Tibial nerve (tissue), 4 donors: ENCODE measurements at regions not wholly inside any gene's neighbourhood (a gene's known extent, or its start where the extent isn't known, plus 50 kb on each side); places are given as distances from the start of the nearest gene placed in this dataset.

Experiments used
- DNase-seq, 2 donors: peaks; one replicate each; pipeline ENCODE4 v3.0.0-alpha.2; 2019; ENCODE audit warnings: low spot score in 2 of 2
- H3K27ac ChIP-seq, 4 donors: fragments of 200-600 bp; sonication (generic) in 3 of 4; one replicate each; pipeline ENCODE4 v1.5.1; 2017 to 2019; ENCODE audit warnings: mild to moderate bottlenecking in 1 of 4
- H3K27me3 ChIP-seq, 2 donors: fragments of 200-600 bp; sonication (generic) in 1 of 2; one replicate each; pipeline versions ENCODE4 v1.5.1 to v1.6.0; 2017 to 2019
- H3K36me3 ChIP-seq, 3 donors: fragments of 200-600 bp; sonication (generic); one replicate each; pipeline ENCODE4 v1.5.1; 2018 to 2019
- H3K4me1 ChIP-seq, 4 donors: fragments of 200-600 bp; sonication (generic) in 3 of 4; one replicate each; pipeline ENCODE4 v1.5.1; 2017 to 2019
- H3K4me3 ChIP-seq, 4 donors: fragments of 200-600 bp; sonication (generic) in 3 of 4; one replicate each; pipeline ENCODE4 v1.5.1; 2017 to 2019; ENCODE audit warnings: mild to moderate bottlenecking in 1 of 4, moderate library complexity in 1 of 4
- H3K9me3 ChIP-seq, 4 donors: fragments of 200-600 bp; sonication (generic) in 3 of 4; one replicate each; pipeline ENCODE4 v1.5.1; 2017 to 2019
- EP300 ChIP-seq, 2 donors: sonication (generic); formaldehyde crosslinking; IDR thresholded peaks; one replicate each; pipeline ENCODE4 v1.6.1; 2017; ENCODE audit warnings: antibody characterized with exemption in 2 of 2, mild to moderate bottlenecking in 1 of 2
- POLR2A ChIP-seq, 2 donors: fragments of 450-650 bp; IDR thresholded peaks; one replicate each; pipeline ENCODE4 v1.6.1; 2017; ENCODE audit warnings: antibody characterized with exemption in 2 of 2, mild to moderate bottlenecking in 2 of 2, moderate library complexity in 2 of 2
- WGBS, 2 donors: methylation state at CpG; one replicate each; pipeline ENCODE4 v1.1.5; 2018; 5-methylcytosine and 5-hydroxymethylcytosine counted together
- TF ChIP-seq, protein P1 (sequence below), 5 experiments: fragments of 200-600 bp in 3 of 5; fragments of 450-650 bp in 2 of 5; sonication (generic) in 3 of 5; IDR thresholded peaks; one replicate each; pipeline ENCODE4 v1.5.1; 2016 to 2019; ENCODE audit warnings: antibody characterized with exemption in 5 of 5, mild to moderate bottlenecking in 3 of 5, moderate library complexity in 2 of 5

DNA sequence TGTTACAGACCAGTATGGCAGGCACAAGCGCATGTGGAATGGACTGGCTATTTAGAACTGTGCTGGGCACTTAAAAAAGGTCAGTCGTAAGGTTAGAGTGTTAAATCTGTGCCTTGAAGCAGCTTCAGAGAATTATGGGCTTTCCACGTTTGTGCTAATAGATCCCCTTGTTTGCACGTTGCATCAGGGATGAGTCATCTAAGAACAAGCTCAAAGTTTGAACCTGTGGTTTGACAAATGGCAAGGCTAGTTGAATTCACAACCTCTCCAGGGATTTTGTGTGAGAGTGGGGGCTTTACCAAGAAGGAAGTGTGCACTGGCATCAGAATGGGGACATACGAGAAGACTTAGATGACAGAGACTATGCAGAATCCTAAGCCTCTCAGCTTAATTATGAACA is 249.6 kb downstream of the IRX1 start:
- H3K9me3 ChIP-seq, result no peaks in the 10 kb centered on the region
- no peaks in the 10 kb centered on the region for H3K36me3 ChIP-seq
- no peak for DNase-seq
- 68 to 77% methylated on average over 5 of the region's 5 CpGs for WGBS, 2 donors
- no peaks in the 10 kb centered on the region for H3K27me3 ChIP-seq
- H3K4me3 ChIP-seq, result no peak overlapping the region
- no peak overlapping the region for H3K27ac ChIP-seq
- H3K4me1 ChIP-seq, result peaks cover 0 to 16% (median 0%) of the 10 kb centered on the region in 4 donors
- TF ChIP-seq POLR2A (IDR thresholded peaks at IDR 0.05) (no peak), EP300 (IDR thresholded peaks at IDR 0.05) (no peak)
- TF ChIP-seq, protein P1, sequence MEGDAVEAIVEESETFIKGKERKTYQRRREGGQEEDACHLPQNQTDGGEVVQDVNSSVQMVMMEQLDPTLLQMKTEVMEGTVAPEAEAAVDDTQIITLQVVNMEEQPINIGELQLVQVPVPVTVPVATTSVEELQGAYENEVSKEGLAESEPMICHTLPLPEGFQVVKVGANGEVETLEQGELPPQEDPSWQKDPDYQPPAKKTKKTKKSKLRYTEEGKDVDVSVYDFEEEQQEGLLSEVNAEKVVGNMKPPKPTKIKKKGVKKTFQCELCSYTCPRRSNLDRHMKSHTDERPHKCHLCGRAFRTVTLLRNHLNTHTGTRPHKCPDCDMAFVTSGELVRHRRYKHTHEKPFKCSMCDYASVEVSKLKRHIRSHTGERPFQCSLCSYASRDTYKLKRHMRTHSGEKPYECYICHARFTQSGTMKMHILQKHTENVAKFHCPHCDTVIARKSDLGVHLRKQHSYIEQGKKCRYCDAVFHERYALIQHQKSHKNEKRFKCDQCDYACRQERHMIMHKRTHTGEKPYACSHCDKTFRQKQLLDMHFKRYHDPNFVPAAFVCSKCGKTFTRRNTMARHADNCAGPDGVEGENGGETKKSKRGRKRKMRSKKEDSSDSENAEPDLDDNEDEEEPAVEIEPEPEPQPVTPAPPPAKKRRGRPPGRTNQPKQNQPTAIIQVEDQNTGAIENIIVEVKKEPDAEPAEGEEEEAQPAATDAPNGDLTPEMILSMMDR (IDR thresholded peaks at IDR 0.05), result no peak

GRCh38 chr5:3852161-3852916 is 256.7 kb downstream of the IRX1 start:
- Histone ChIP-seq H3K4me1 (no peaks in the 10 kb centered on the region), H3K9me3 (no peaks in the 10 kb centered on the region), H3K27ac (no peak overlapping the region), H3K36me3 (no peaks in the 10 kb centered on the region), H3K27me3 (no peaks in the 10 kb centered on the region), H3K4me3 (no peak overlapping the region)
- WGBS, 2 donors, result 77 to 80% methylated on average over 12 to 13 of the region's 13 CpGs
- TF ChIP-seq, protein P1 (IDR thresholded peaks at IDR 0.05), result no peak
- no peak for TF ChIP-seq POLR2A (IDR thresholded peaks at IDR 0.05)
- TF ChIP-seq EP300 (IDR thresholded peaks at IDR 0.05), result no peak
- no peak for DNase-seq

- Histone ChIP-seq H3K4me1 (no peaks in the 10 kb centered on the region), H3K27ac (no peak overlapping the region), H3K4me3 (no peak overlapping the region), H3K27me3 (no peaks in the 10 kb centered on the region), H3K36me3 (no peaks in the 10 kb centered on the region), H3K9me3 (no peaks in the 10 kb centered on the region)
- no peak for DNase-seq
- TF ChIP-seq, protein P1 (IDR thresholded peaks at IDR 0.05), result no peak
- 74 to 76% methylated on average over 11 of the region's 11 CpGs for WGBS, 2 donors
Measured at GRCh38 chr5:3853362-3853761, 257.7 kb downstream of the IRX1 start.

- no peak for DNase-seq
- Histone ChIP-seq H3K9me3 (no peaks in the 10 kb centered on the region), H3K4me3 (no peak overlapping the region), H3K36me3 (no peaks in the 10 kb centered on the region), H3K27ac (no peak overlapping the region), H3K4me1 (no peaks in the 10 kb centered on the region), H3K27me3 (no peaks in the 10 kb centered on the region)
- 68 to 71% methylated on average over 26 to 30 of the region's 30 CpGs for WGBS, 2 donors
- TF ChIP-seq EP300 (IDR thresholded peaks at IDR 0.05), result no peak
- TF ChIP-seq, protein P1 (IDR thresholded peaks at IDR 0.05), result no peak
- TF ChIP-seq POLR2A (IDR thresholded peaks at IDR 0.05), result no peak
Measured at GRCh38 chr5:3854188-3854821, 258.7 kb downstream of the IRX1 start.

- H3K4me1 ChIP-seq, result no peaks in the 10 kb centered on the region
- no peak for DNase-seq
- H3K4me3 ChIP-seq, result no peak overlapping the region
- H3K9me3 ChIP-seq, result no peaks in the 10 kb centered on the region
- no peak overlapping the region for H3K27ac ChIP-seq
- 93 to 94% methylated on average over 6 of the region's 6 CpGs for WGBS, 2 donors
- H3K27me3 ChIP-seq, result no peaks in the 10 kb centered on the region
- H3K36me3 ChIP-seq, result no peaks in the 10 kb centered on the region
- TF ChIP-seq POLR2A (IDR thresholded peaks at IDR 0.05), result no peak
Measured at GRCh38 chr5:3856036-3856435, 260.4 kb downstream of the IRX1 start.
